B cell (primary cell): ENCODE measurements at regions not wholly inside any gene's neighbourhood (a gene's known extent, or its start where the extent isn't known, plus 50 kb on each side); places are given as distances from the start of the nearest gene placed in this dataset.

Experiments used
- ATAC-seq: fragments of 200-7000 bp; cut with Tn5 transposase; one replicate; pipeline ENCODE4 v1.10.0; 2021; ENCODE audit warnings: low read depth, mild to moderate bottlenecking, moderate number of reproducible peaks, moderate library complexity
- CTCF ChIA-PET: fragments of 350-600 bp; sonication (Branson Sonifier 250); formaldehyde crosslinking; loops from one replicate; lab custom pipeline; 2021; ENCODE audit warnings: antibody characterized with exemption, inconsistent platforms; lab: Charles Lee
- POLR2A ChIA-PET: fragments of 350-600 bp; sonication (Branson Sonifier 250); formaldehyde crosslinking; loops from one replicate; lab custom pipeline; 2021; ENCODE audit warnings: antibody characterized with exemption; lab: Charles Lee
- DNase-seq: peaks from one replicate; pipeline ENCODE4 v3.0.0; 2013
- H2AFZ ChIP-seq: 2 replicates; pipeline ENCODE4 v1.6.1; 2012; ENCODE audit warnings: mild to moderate bottlenecking, low read depth, low read length; ENCODE audit not compliant: insufficient read depth, poor library complexity, severe bottlenecking
- H3K27ac ChIP-seq, 2 donors: 1 replicate in 1 of 2; 2 replicates in 1 of 2; pipeline ENCODE4 v1.5.1; 2012 to 2013; ENCODE audit warnings: low read length in 2 of 2, mild to moderate bottlenecking in 2 of 2, moderate library complexity in 1 of 2
- H3K27me3 ChIP-seq, 4 experiments: fragments of 200-600 bp in 1 of 4; sonication (generic) in 1 of 4; replicated peaks in 1 of 4; 1 replicate in 2 of 4; 2 replicates in 2 of 4; pipeline versions ENCODE4 v1.6.1 to v1.7.0; 2013 to 2016; ENCODE audit warnings: low read length in 3 of 4, mild to moderate bottlenecking in 2 of 4, mixed read lengths in 1 of 4, moderate library complexity in 1 of 4; ENCODE audit not compliant: insufficient read depth in 4 of 4, control insufficient read depth in 3 of 4; ENCODE audit errors: control extremely low read depth in 1 of 4
- H3K36me3 ChIP-seq, 2 experiments: replicated peaks in 1 of 2; 1 replicate in 1 of 2; 2 replicates in 1 of 2; pipeline versions ENCODE4 v1.6.1 to v1.7.1; 2013; ENCODE audit warnings: low read length in 1 of 2; ENCODE audit not compliant: insufficient read depth in 2 of 2, control insufficient read depth in 1 of 2; ENCODE audit errors: control extremely low read depth in 1 of 2, extremely low read depth in 1 of 2
- H3K4me1 ChIP-seq, 2 donors: fragments of 200-600 bp in 1 of 2; sonication (generic) in 1 of 2; 1 replicate in 1 of 2; 2 replicates in 1 of 2; pipeline versions ENCODE4 v1.5.1 to v1.6.1; 2013 to 2017; ENCODE audit warnings: low read length in 2 of 2; ENCODE audit not compliant: control insufficient read depth in 2 of 2, insufficient read depth in 2 of 2
- H3K4me2 ChIP-seq: replicated peaks from 2 replicates; pipeline ENCODE3; 2012; ENCODE audit warnings: mild to moderate bottlenecking, low read depth, low read length; ENCODE audit not compliant: poor library complexity, severe bottlenecking
- H3K4me3 ChIP-seq, 5 experiments: fragments of 200-600 bp in 1 of 5; sonication (generic) in 1 of 5; 1 replicate in 3 of 5; 2 replicates in 2 of 5; pipeline versions ENCODE4 v1.5.1 to v1.7.0; 2011 to 2016; ENCODE audit warnings: low read length in 4 of 5, mild to moderate bottlenecking in 4 of 5, low read depth in 2 of 5, control low read depth in 1 of 5, moderate library complexity in 1 of 5; ENCODE audit not compliant: insufficient read depth in 1 of 5; ENCODE audit errors: control extremely low read depth in 1 of 5, extremely low read depth in 1 of 5
- H3K79me2 ChIP-seq: fragments of 200-600 bp; sonication (generic); one replicate; pipeline ENCODE4 v1.6.0; 2016; ENCODE audit warnings: low read length; ENCODE audit not compliant: control insufficient read depth, insufficient read depth
- H3K9ac ChIP-seq: fragments of 200-600 bp; sonication (generic); 2 replicates; pipeline ENCODE4 v1.6.1; 2017; ENCODE audit warnings: mild to moderate bottlenecking, low read length, moderate library complexity
- H3K9me3 ChIP-seq, 3 donors: one replicate each; pipeline versions ENCODE4 v1.6.1 to v1.7.1; 2013; ENCODE audit warnings: low read length in 2 of 3; ENCODE audit not compliant: control insufficient read depth in 2 of 3, insufficient read depth in 1 of 3; ENCODE audit errors: control extremely low read depth in 1 of 3
- H4K20me1 ChIP-seq: 2 replicates; pipeline ENCODE4 v1.6.0; 2012; ENCODE audit warnings: mild to moderate bottlenecking, low read length; ENCODE audit not compliant: insufficient read depth, control insufficient read depth, poor library complexity, severe bottlenecking
- H3K27ac Mint-ChIP-seq: one replicate; pipeline ENCODE4 v1.8.0; 2021; ENCODE audit warnings: mixed read lengths
- H3K27me3 Mint-ChIP-seq: one replicate; pipeline ENCODE4 v1.8.0; 2021; ENCODE audit warnings: mixed read lengths
- H3K4me1 Mint-ChIP-seq: one replicate; pipeline ENCODE4 v1.8.0; 2021; ENCODE audit warnings: mixed read lengths
- H3K4me3 Mint-ChIP-seq: one replicate; pipeline ENCODE4 v1.8.0; 2021; ENCODE audit warnings: mixed read lengths
- H3K9me3 Mint-ChIP-seq: one replicate; pipeline ENCODE4 v1.8.0; 2022; ENCODE audit warnings: mixed read lengths; ENCODE audit not compliant: insufficient read depth
- EZH2 ChIP-seq: IDR thresholded peaks from 2 replicates; pipeline ENCODE4 v1.6.1; 2012; ENCODE audit warnings: borderline replicate concordance, low read depth, mild to moderate bottlenecking, moderate library complexity, low read length; ENCODE audit not compliant: insufficient read depth, poor library complexity, severe bottlenecking
- WGBS: methylation state at CpG from one replicate; pipeline ENCODE4 v1.1.5; 2013; ENCODE audit warnings: missing lambda C conversion rate; ENCODE audit not compliant: insufficient coverage; 5-methylcytosine and 5-hydroxymethylcytosine counted together
- intact Hi-C: fragments of 100-400 bp; cut with micrococcal nuclease; formaldehyde crosslinking; loops from one replicate; pipeline ENCODE4 v1.10.0; 2022
- TF ChIP-seq, protein P1 (sequence below): fragments of 200-600 bp; IDR thresholded peaks from one replicate; pipeline ENCODE4 v1.8.0; 2022; ENCODE audit warnings: antibody characterized with exemption, mild to moderate bottlenecking

- H3K9me3 ChIP-seq, result no peaks in the 10 kb centered on the region
- no peaks in the 10 kb centered on the region for H3K79me2 ChIP-seq
- intact Hi-C loops, result no loop called here
- no peaks in the 10 kb centered on the region for H4K20me1 ChIP-seq
- Mint-ChIP-seq H3K27ac (no peak overlapping the region), H3K9me3 (no peaks in the 10 kb centered on the region), H3K27me3 (no peaks in the 10 kb centered on the region), H3K4me3 (no peak overlapping the region), H3K4me1 (no peaks in the 10 kb centered on the region)
- WGBS, result no CpG with 5 or more reads among the region's 3 CpGs
- no peak for ATAC-seq
- no peak overlapping the region for H3K4me3 ChIP-seq
- no peak overlapping the region for H2AFZ ChIP-seq
- H3K9ac ChIP-seq, result no peak overlapping the region
- ChIA-PET POLR2A (no interaction called here), CTCF (no interaction called here)
- DNase-seq, result no peak
- no peak overlapping the region for H3K4me2 ChIP-seq
- H3K4me1 ChIP-seq, result no peaks in the 10 kb centered on the region
- H3K27me3 ChIP-seq, result no peaks in the 10 kb centered on the region
- no peak overlapping the region for H3K27ac ChIP-seq
- TF ChIP-seq, protein P1, sequence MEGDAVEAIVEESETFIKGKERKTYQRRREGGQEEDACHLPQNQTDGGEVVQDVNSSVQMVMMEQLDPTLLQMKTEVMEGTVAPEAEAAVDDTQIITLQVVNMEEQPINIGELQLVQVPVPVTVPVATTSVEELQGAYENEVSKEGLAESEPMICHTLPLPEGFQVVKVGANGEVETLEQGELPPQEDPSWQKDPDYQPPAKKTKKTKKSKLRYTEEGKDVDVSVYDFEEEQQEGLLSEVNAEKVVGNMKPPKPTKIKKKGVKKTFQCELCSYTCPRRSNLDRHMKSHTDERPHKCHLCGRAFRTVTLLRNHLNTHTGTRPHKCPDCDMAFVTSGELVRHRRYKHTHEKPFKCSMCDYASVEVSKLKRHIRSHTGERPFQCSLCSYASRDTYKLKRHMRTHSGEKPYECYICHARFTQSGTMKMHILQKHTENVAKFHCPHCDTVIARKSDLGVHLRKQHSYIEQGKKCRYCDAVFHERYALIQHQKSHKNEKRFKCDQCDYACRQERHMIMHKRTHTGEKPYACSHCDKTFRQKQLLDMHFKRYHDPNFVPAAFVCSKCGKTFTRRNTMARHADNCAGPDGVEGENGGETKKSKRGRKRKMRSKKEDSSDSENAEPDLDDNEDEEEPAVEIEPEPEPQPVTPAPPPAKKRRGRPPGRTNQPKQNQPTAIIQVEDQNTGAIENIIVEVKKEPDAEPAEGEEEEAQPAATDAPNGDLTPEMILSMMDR, result no peak
- TF ChIP-seq EZH2, result no peak
- no peaks in the 10 kb centered on the region for H3K36me3 ChIP-seq
Observed at GRCh38 chrX:35339796-35340195, 397.2 kb downstream of the FAM47B start.

DNA sequence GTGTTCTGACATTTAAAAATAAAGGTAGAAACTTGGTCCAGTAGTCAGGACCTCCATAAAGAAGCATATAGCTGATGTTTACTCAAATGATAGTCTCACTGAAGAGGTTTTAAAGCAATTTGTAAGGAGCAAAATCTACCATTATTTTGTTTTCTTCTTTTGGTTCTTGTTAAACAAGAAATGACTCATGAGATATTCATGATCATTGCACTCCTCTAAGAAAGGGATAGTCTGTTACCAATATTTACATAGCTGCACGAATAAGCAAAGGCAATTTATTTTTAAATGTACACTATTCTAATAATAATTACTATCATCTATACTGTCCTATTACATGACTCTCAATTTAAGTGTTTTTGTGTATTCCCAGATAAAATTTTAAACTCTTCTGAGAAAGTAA, 397.9 kb downstream of the FAM47B start:
- Mint-ChIP-seq H3K27ac (no peak overlapping the region), H3K27me3 (no peaks in the 10 kb centered on the region), H3K4me3 (no peak overlapping the region), H3K9me3 (no peaks in the 10 kb centered on the region), H3K4me1 (no peaks in the 10 kb centered on the region)
- ChIA-PET POLR2A (no interaction called here), CTCF (no interaction called here)
- Histone ChIP-seq H3K9me3 (no peaks in the 10 kb centered on the region), H3K4me3 (no peak overlapping the region), H3K79me2 (no peaks in the 10 kb centered on the region), H3K36me3 (no peaks in the 10 kb centered on the region), H2AFZ (no peak overlapping the region), H3K4me2 (no peak overlapping the region), H3K27me3 (no peaks in the 10 kb centered on the region), H3K27ac (no peak overlapping the region), H3K4me1 (no peaks in the 10 kb centered on the region), H3K9ac (no peak overlapping the region), H4K20me1 (no peaks in the 10 kb centered on the region)
- no peak for ATAC-seq
- DNase-seq, result no peak
- WGBS, result no CpG with 5 or more reads among the region's 1 CpG
- no peak for TF ChIP-seq EZH2
- TF ChIP-seq, protein P1, result no peak
- intact Hi-C loops, result no loop called here
